Limb (tissue), 2 donors: ENCODE measurements at regions not wholly inside any gene's neighbourhood (a gene's known extent, or its start where the extent isn't known, plus 50 kb on each side); places are given as distances from the start of the nearest gene placed in this dataset.
"Not testable (repeated sequence)": the region's sequence is repeated elsewhere in the genome, so short reads cannot be mapped to it uniquely, and the experiment has no call there.

Experiments used
- DNase-seq, 2 donors: peaks; one replicate each; pipeline ENCODE4 v3.0.0-alpha.2; 2016; ENCODE audit errors: extremely low spot score in 2 of 2

GRCh38 chr1:219731771-219732170 lies 118.9 kb upstream of the ZC3H11B start:
- no peak for DNase-seq

- DNase-seq = no peak
Observed at GRCh38 chr1:219726480-219727272, 113.8 kb upstream of the ZC3H11B start.

- no peak for DNase-seq
Observed at GRCh38 chr1:219724440-219724839, 111.5 kb upstream of the ZC3H11B start.

GRCh38 chr1:219717536-219717935 lies 104.6 kb upstream of the ZC3H11B start:
- no peak for DNase-seq

GRCh38 chr1:219716611-219717114 lies 103.8 kb upstream of the ZC3H11B start:
- DNase-seq = no peak

GRCh38 chr1:219713981-219714381 lies 101.1 kb upstream of the ZC3H11B start:
- no peak for DNase-seq

GRCh38 chr1:219712506-219712905 lies 99.6 kb upstream of the ZC3H11B start:
- DNase-seq = no peak

GRCh38 chr1:219710529-219711194 lies 97.8 kb upstream of the ZC3H11B start:
- DNase-seq = no peak

- DNase-seq = no peak
Observed at GRCh38 chr1:219708919-219709543, 96.1 kb upstream of the ZC3H11B start.

GRCh38 chr1:219707885-219708284 lies 95.0 kb upstream of the ZC3H11B start:
- DNase-seq = not testable (repeated sequence)

- DNase-seq = not testable (repeated sequence)
Observed at GRCh38 chr1:219704331-219704730, 91.4 kb upstream of the ZC3H11B start.

GRCh38 chr1:219703368-219703639 lies 90.4 kb upstream of the ZC3H11B start:
- DNase-seq = no peak

GRCh38 chr1:219701476-219701875 lies 88.6 kb upstream of the ZC3H11B start:
- no peak for DNase-seq

- no peak for DNase-seq
Observed at GRCh38 chr1:219699870-219700269, 87.0 kb upstream of the ZC3H11B start.

GRCh38 chr1:219697682-219698081 lies 84.8 kb upstream of the ZC3H11B start:
- DNase-seq = no peak

- DNase-seq = no peak
Observed at GRCh38 chr1:219692981-219693380, 80.1 kb upstream of the ZC3H11B start.

- no peak for DNase-seq
Observed at GRCh38 chr1:219689774-219690173, 76.9 kb upstream of the ZC3H11B start.

- no peak for DNase-seq
Observed at GRCh38 chr1:219687779-219688178, 74.9 kb upstream of the ZC3H11B start.

- DNase-seq = no peak
Observed at GRCh38 chr1:219686171-219686570, 73.3 kb upstream of the ZC3H11B start.

- DNase-seq = no peak
Observed at GRCh38 chr1:219682788-219683187, 69.9 kb upstream of the ZC3H11B start.

GRCh38 chr1:219681876-219682275 lies 69.0 kb upstream of the ZC3H11B start:
- DNase-seq = no peak

- DNase-seq = no peak
Observed at GRCh38 chr1:219676012-219676765, 63.3 kb upstream of the ZC3H11B start.
